MM.1S (cell line): ENCODE measurements at regions not wholly inside any gene's neighbourhood (a gene's known extent, or its start where the extent isn't known, plus 50 kb on each side); places are given as distances from the start of the nearest gene placed in this dataset.

Experiments
- DNase-seq: peaks from one replicate; pipeline ENCODE4 v3.0.0-alpha.2; 2015
- H2AFZ ChIP-seq: fragments of 300-600 bp; sonication (generic); 2 replicates; pipeline ENCODE4 v1.6.0; 2016; ENCODE audit warnings: antibody characterized with exemption, low read length
- H3F3A ChIP-seq: fragments of 300-600 bp; sonication (generic); 2 replicates; pipeline ENCODE4 v1.6.1; 2016; ENCODE audit warnings: mild to moderate bottlenecking, antibody characterized with exemption, low read length, moderate library complexity, mixed read lengths; ENCODE audit not compliant: insufficient read depth
- H3K27ac ChIP-seq: fragments of 300-600 bp; sonication (generic); 2 replicates; pipeline ENCODE4 v1.5.1; 2016; ENCODE audit warnings: mild to moderate bottlenecking, low read length
- H3K27me3 ChIP-seq: fragments of 300-600 bp; sonication (generic); replicated peaks from 2 replicates; pipeline ENCODE4 v1.6.0; 2016; ENCODE audit warnings: low read length; ENCODE audit not compliant: insufficient read depth
- H3K36me3 ChIP-seq: fragments of 300-600 bp; sonication (generic); replicated peaks from 2 replicates; pipeline ENCODE4 v1.6.1; 2016; ENCODE audit warnings: mild to moderate bottlenecking, low read length, mixed read lengths; ENCODE audit not compliant: insufficient read depth
- H3K4me1 ChIP-seq: fragments of 300-600 bp; sonication (generic); 2 replicates; pipeline ENCODE4 v1.6.1; 2016; ENCODE audit warnings: low read length, mixed read lengths
- H3K4me2 ChIP-seq: fragments of 300-600 bp; sonication (generic); 2 replicates; pipeline ENCODE4 v1.6.0; 2016; ENCODE audit warnings: low read depth, low read length
- H3K4me3 ChIP-seq: fragments of 300-600 bp; sonication (generic); 2 replicates; pipeline ENCODE4 v1.5.1; 2016; ENCODE audit warnings: low read length, mixed read lengths
- H3K79me2 ChIP-seq: fragments of 300-600 bp; sonication (generic); 2 replicates; pipeline ENCODE4 v1.6.1; 2016; ENCODE audit warnings: mixed run types, low read length, mixed read lengths
- H3K9ac ChIP-seq: fragments of 300-600 bp; sonication (generic); 2 replicates; pipeline ENCODE4 v1.6.1; 2016; ENCODE audit warnings: low read length, mixed read lengths
- H3K9me2 ChIP-seq: fragments of 300-600 bp; sonication (generic); replicated peaks from 2 replicates; pipeline ENCODE4 v1.6.1; 2016; ENCODE audit warnings: mild to moderate bottlenecking, low read length, mixed read lengths; ENCODE audit not compliant: insufficient read depth
- H3K9me3 ChIP-seq: fragments of 300-600 bp; sonication (generic); replicated peaks from 2 replicates; pipeline ENCODE4 v1.6.1; 2016; ENCODE audit warnings: mild to moderate bottlenecking, low read length, mixed read lengths; ENCODE audit not compliant: insufficient read depth
- H4K20me1 ChIP-seq: fragments of 300-600 bp; sonication (generic); 2 replicates; pipeline ENCODE4 v1.6.1; 2016; ENCODE audit warnings: mild to moderate bottlenecking, low read length, moderate library complexity, mixed read lengths; ENCODE audit not compliant: insufficient read depth
- EZH2 ChIP-seq: fragments of 300-600 bp; sonication (generic); optimal IDR thresholded peaks from 2 replicates; pipeline ENCODE3; 2017; ENCODE audit warnings: low read depth, mild to moderate bottlenecking, antibody characterized with exemption, low read length, mixed read lengths
- EZH2phosphoT487 ChIP-seq: fragments of 300-600 bp; sonication (generic); IDR thresholded peaks from 2 replicates; pipeline ENCODE4 v1.6.1; 2018; ENCODE audit warnings: antibody characterized with exemption, low read length
- TF ChIP-seq, protein P1 (sequence below): fragments of 300-600 bp; sonication (generic); IDR thresholded peaks from 2 replicates; pipeline ENCODE4 v1.5.1; 2016; ENCODE audit warnings: antibody characterized with exemption, low read length, mixed read lengths

DNA sequence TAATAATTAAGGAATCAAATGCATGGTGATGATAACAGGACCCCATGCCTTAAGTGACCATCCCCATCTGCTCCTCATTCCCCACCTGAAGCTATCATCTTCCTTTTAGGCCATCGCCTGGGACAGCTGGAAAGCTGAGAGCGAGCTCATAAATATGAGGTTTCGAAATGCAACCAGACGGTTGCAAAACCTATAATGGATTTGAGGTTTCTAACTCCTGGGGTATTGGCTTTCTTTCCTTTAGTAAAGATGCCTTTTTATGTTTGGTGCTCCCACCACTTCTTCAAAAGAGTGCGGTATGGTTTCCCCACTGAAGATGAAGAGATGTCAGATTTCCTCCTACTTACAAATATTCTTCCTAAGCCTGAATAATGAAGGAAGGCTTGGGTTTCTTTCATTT, 1589.5 kb upstream of the PIK3C3 start:
- no peak for TF ChIP-seq EZH2phosphoT487
- TF ChIP-seq EZH2, result no peak
- TF ChIP-seq, protein P1, sequence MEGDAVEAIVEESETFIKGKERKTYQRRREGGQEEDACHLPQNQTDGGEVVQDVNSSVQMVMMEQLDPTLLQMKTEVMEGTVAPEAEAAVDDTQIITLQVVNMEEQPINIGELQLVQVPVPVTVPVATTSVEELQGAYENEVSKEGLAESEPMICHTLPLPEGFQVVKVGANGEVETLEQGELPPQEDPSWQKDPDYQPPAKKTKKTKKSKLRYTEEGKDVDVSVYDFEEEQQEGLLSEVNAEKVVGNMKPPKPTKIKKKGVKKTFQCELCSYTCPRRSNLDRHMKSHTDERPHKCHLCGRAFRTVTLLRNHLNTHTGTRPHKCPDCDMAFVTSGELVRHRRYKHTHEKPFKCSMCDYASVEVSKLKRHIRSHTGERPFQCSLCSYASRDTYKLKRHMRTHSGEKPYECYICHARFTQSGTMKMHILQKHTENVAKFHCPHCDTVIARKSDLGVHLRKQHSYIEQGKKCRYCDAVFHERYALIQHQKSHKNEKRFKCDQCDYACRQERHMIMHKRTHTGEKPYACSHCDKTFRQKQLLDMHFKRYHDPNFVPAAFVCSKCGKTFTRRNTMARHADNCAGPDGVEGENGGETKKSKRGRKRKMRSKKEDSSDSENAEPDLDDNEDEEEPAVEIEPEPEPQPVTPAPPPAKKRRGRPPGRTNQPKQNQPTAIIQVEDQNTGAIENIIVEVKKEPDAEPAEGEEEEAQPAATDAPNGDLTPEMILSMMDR, result no peak

DNA sequence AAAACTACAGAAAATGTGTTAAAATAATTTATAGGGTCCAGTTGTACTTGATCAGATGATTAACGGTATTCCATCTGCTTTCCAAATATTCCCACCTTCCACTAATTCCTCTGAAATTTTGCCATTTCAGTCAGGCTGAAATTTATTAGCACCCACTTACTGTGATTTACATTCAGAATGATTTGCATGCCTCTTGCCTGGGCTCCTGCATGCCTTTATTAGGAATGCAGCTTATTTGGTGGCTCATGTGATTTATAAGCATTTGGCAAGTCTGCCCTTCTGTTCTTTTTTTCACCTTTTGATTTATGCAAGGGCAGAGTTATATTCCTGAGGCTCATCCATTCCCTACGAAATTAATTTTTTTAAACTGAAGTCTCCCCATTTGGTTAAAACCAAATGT, 1594.5 kb upstream of the PIK3C3 start:
- Histone ChIP-seq H3K9me2 (no peaks in the 10 kb centered on the region), H3K36me3 (no peaks in the 10 kb centered on the region), H3K79me2 (no peaks in the 10 kb centered on the region), H3F3A (no peaks in the 10 kb centered on the region), H3K27ac (no peak overlapping the region), H3K4me3 (no peak overlapping the region), H3K4me2 (no peak overlapping the region), H2AFZ (no peak overlapping the region), H3K9ac (no peak overlapping the region), H3K4me1 (no peaks in the 10 kb centered on the region), H4K20me1 (no peaks in the 10 kb centered on the region), H3K9me3 (no peaks in the 10 kb centered on the region), H3K27me3 (no peaks in the 10 kb centered on the region)
- TF ChIP-seq, protein P1, result no peak
- no peak for TF ChIP-seq EZH2
- no peak for TF ChIP-seq EZH2phosphoT487
- DNase-seq, result no peak

More for the DNA sequence above, 1589.5 kb upstream of the PIK3C3 start:
- Histone ChIP-seq H3K9me3 (no peaks in the 10 kb centered on the region), H3F3A (no peaks in the 10 kb centered on the region), H3K9ac (no peak overlapping the region), H3K4me1 (no peaks in the 10 kb centered on the region), H3K79me2 (no peaks in the 10 kb centered on the region), H3K4me3 (no peak overlapping the region), H4K20me1 (no peaks in the 10 kb centered on the region), H3K27me3 (no peaks in the 10 kb centered on the region), H3K36me3 (no peaks in the 10 kb centered on the region), H3K27ac (no peak overlapping the region), H2AFZ (no peak overlapping the region), H3K4me2 (no peak overlapping the region), H3K9me2 (no peaks in the 10 kb centered on the region)
- DNase-seq, result no peak

DNA sequence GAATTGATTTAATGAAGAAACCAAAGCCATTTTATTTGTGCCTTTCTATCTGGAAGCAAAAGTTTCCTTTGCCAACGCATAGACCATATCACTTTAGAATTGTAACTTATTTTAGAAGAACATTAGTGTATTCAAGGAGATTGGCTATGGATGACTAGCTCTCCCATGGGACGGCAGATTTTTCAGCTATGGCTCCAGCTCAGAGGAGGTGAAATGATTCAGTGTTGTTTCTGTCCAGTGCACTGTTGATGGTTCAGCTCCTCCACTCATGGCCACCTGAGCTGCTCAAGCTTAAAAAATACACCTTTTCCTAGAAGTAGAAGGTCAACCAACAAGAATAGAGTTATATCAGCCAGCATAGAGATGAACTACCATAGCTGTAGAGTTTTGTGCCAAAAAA, 1597.5 kb upstream of the PIK3C3 start:
- no peaks in the 10 kb centered on the region for H3K79me2 ChIP-seq
- no peak overlapping the region for H3K4me2 ChIP-seq
- H3K27me3 ChIP-seq, result no peaks in the 10 kb centered on the region
- no peaks in the 10 kb centered on the region for H3K9me3 ChIP-seq
- no peak overlapping the region for H3K9ac ChIP-seq
- no peak overlapping the region for H3K27ac ChIP-seq
- H3K4me3 ChIP-seq, result no peak overlapping the region
- no peaks in the 10 kb centered on the region for H4K20me1 ChIP-seq
- no peaks in the 10 kb centered on the region for H3K4me1 ChIP-seq
- H3K36me3 ChIP-seq, result no peaks in the 10 kb centered on the region
- DNase-seq, result no peak
- no peak overlapping the region for H2AFZ ChIP-seq
- no peaks in the 10 kb centered on the region for H3K9me2 ChIP-seq
- TF ChIP-seq EZH2 (no peak), EZH2phosphoT487 (no peak)
- H3F3A ChIP-seq, result no peaks in the 10 kb centered on the region

DNA sequence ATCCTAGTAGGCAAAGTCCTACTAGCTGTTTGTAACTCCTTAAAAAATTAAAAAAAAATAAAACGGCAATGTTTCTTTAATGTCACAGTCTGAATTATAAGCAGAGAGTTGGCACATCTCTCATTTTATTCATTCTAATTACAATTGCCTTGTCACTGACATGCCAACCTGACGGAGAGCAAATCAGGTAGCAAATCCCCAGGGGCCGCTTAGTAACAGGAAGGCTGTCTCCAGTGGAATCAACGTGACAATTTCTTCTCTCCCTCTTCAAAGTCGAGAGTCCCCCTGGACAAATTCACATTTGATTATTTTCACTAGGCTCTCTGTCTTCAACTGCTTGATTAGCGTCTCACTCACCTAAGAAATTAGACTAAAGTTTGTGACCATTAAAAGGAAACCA, 1598.9 kb upstream of the PIK3C3 start:
- no peaks in the 10 kb centered on the region for H3K9me3 ChIP-seq
- H3K79me2 ChIP-seq, result no peaks in the 10 kb centered on the region
- H3K9ac ChIP-seq, result no peak overlapping the region
- no peaks in the 10 kb centered on the region for H3K36me3 ChIP-seq
- H3K4me2 ChIP-seq, result no peak overlapping the region
- no peaks in the 10 kb centered on the region for H3K4me1 ChIP-seq
- H3K9me2 ChIP-seq, result no peaks in the 10 kb centered on the region
- H3K27ac ChIP-seq, result no peak overlapping the region
- no peak overlapping the region for H2AFZ ChIP-seq
- TF ChIP-seq, protein P1, result no peak
- TF ChIP-seq EZH2phosphoT487, result no peak
- TF ChIP-seq EZH2, result no peak
- no peak overlapping the region for H3K4me3 ChIP-seq
- H3K27me3 ChIP-seq, result no peaks in the 10 kb centered on the region
- no peak for DNase-seq
- H4K20me1 ChIP-seq, result no peaks in the 10 kb centered on the region
- H3F3A ChIP-seq, result no peaks in the 10 kb centered on the region
